Neural progenitor cell (in vitro differentiated cells): ENCODE measurements at regions not wholly inside any gene's neighbourhood (a gene's known extent, or its start where the extent isn't known, plus 50 kb on each side); places are given as distances from the start of the nearest gene placed in this dataset.

Source experiments
- DNase-seq: peaks from one replicate; pipeline ENCODE4 v3.0.0-alpha.2; 2016; ENCODE audit warnings: low spot score
- H2AFZ ChIP-seq: fragments of 200-600 bp; sonication (generic); replicated peaks from 2 replicates; pipeline ENCODE4 v1.6.1; 2016; ENCODE audit warnings: antibody characterized with exemption
- H3F3A ChIP-seq: fragments of 200-600 bp; sonication (generic); 2 replicates; pipeline ENCODE4 v1.6.1; 2016; ENCODE audit warnings: antibody characterized with exemption, low read depth
- H3K27ac ChIP-seq: fragments of 200-600 bp; sonication (generic); 2 replicates; pipeline ENCODE4 v1.5.1; 2016; ENCODE audit warnings: mild to moderate bottlenecking
- H3K27me3 ChIP-seq: fragments of 200-600 bp; sonication (generic); 2 replicates; pipeline ENCODE4 v1.6.1; 2016; ENCODE audit warnings: mild to moderate bottlenecking, moderate library complexity
- H3K36me3 ChIP-seq: fragments of 200-600 bp; sonication (generic); 2 replicates; pipeline ENCODE4 v1.5.1; 2016
- H3K4me1 ChIP-seq: fragments of 200-600 bp; sonication (generic); 2 replicates; pipeline ENCODE4 v1.6.1; 2016; ENCODE audit warnings: mixed run types
- H3K4me2 ChIP-seq: fragments of 200-600 bp; sonication (generic); 2 replicates; pipeline ENCODE4 v1.6.1; 2016
- H3K4me3 ChIP-seq: fragments of 200-600 bp; sonication (generic); 2 replicates; pipeline ENCODE4 v1.5.1; 2016
- H3K79me2 ChIP-seq: fragments of 200-600 bp; sonication (generic); 2 replicates; pipeline ENCODE4 v1.6.1; 2016; ENCODE audit warnings: low read depth
- H3K9ac ChIP-seq: fragments of 200-600 bp; sonication (generic); 2 replicates; pipeline ENCODE4 v1.6.1; 2016
- H3K9me3 ChIP-seq: fragments of 200-600 bp; sonication (generic); 2 replicates; pipeline ENCODE4 v1.5.1; 2016; ENCODE audit warnings: low read depth
- H4K20me1 ChIP-seq: fragments of 200-600 bp; sonication (generic); 2 replicates; pipeline ENCODE4 v1.6.1; 2016; ENCODE audit warnings: low read depth
- H3K27ac Mint-ChIP-seq: 3 replicates; pipeline ENCODE4 v1.8.0; 2021; ENCODE audit warnings: mixed read lengths
- H3K27me3 Mint-ChIP-seq: 2 replicates; pipeline ENCODE4 v1.8.0; 2022; ENCODE audit warnings: low read depth, mild to moderate bottlenecking, inconsistent platforms, moderate library complexity, mixed read lengths; ENCODE audit not compliant: insufficient read depth
- H3K36me3 Mint-ChIP-seq: 3 replicates; pipeline ENCODE4 v1.8.0; 2021; ENCODE audit warnings: mixed read lengths
- H3K4me1 Mint-ChIP-seq: 3 replicates; pipeline ENCODE4 v1.8.0; 2021; ENCODE audit warnings: mixed read lengths
- H3K4me3 Mint-ChIP-seq: 3 replicates; pipeline ENCODE4 v1.8.0; 2021; ENCODE audit warnings: mild to moderate bottlenecking, moderate library complexity, mixed read lengths
- H3K9me3 Mint-ChIP-seq: 3 replicates; pipeline ENCODE4 v1.8.0; 2020; ENCODE audit warnings: mixed read lengths
- EZH2 ChIP-seq: fragments of 200-600 bp; sonication (generic); IDR thresholded peaks from 2 replicates; pipeline ENCODE4 v1.6.1; 2017; ENCODE audit warnings: antibody characterized with exemption, mild to moderate bottlenecking, moderate library complexity
- EZH2phosphoT487 ChIP-seq: fragments of 200-600 bp; sonication (generic); IDR thresholded peaks from 2 replicates; pipeline ENCODE4 v1.6.1; 2017; ENCODE audit warnings: antibody characterized with exemption
- TF ChIP-seq, protein P1 (sequence below): fragments of 200-600 bp; sonication (generic); IDR thresholded peaks from 2 replicates; pipeline ENCODE4 v1.5.1; 2017; ENCODE audit warnings: antibody characterized with exemption, mild to moderate bottlenecking

GRCh38 chr4:19047279-19047880 is 1025.8 kb upstream of the LCORL start:
- peaks cover 16% of the 10 kb centered on the region for H3K4me1 ChIP-seq
- Mint-ChIP-seq H3K27ac (no peak overlapping the region), H3K27me3 (no peaks in the 10 kb centered on the region), H3K4me1 (peaks cover 16% of the 10 kb centered on the region), H3K4me3 (no peak overlapping the region), H3K36me3 (peaks cover 1% of the 10 kb centered on the region), H3K9me3 (peaks cover 5% of the 10 kb centered on the region)
- no peaks in the 10 kb centered on the region for H3K79me2 ChIP-seq
- DNase-seq: no peak
- H4K20me1 ChIP-seq: no peaks in the 10 kb centered on the region
- TF ChIP-seq EZH2: no peak
- H3K36me3 ChIP-seq: no peaks in the 10 kb centered on the region
- no peak overlapping the region for H2AFZ ChIP-seq
- H3K27me3 ChIP-seq: no peaks in the 10 kb centered on the region
- no peak overlapping the region for H3K9ac ChIP-seq
- no peaks in the 10 kb centered on the region for H3K9me3 ChIP-seq
- H3K4me2 ChIP-seq: no peak overlapping the region
- no peak overlapping the region for H3K27ac ChIP-seq
- H3F3A ChIP-seq: peaks cover 13% of the 10 kb centered on the region
- no peak overlapping the region for H3K4me3 ChIP-seq

- Histone ChIP-seq H3K27me3 (no peaks in the 10 kb centered on the region), H4K20me1 (no peaks in the 10 kb centered on the region), H3K4me3 (no peak overlapping the region), H3K4me2 (no peak overlapping the region), H3K9me3 (no peaks in the 10 kb centered on the region), H3K27ac (no peak overlapping the region), H2AFZ (no peak overlapping the region), H3K9ac (no peak overlapping the region), H3K4me1 (peaks cover 17% of the 10 kb centered on the region), H3K36me3 (no peaks in the 10 kb centered on the region), H3F3A (no peaks in the 10 kb centered on the region), H3K79me2 (no peaks in the 10 kb centered on the region)
- H3K27me3 Mint-ChIP-seq: peaks cover 2% of the 10 kb centered on the region
- no peak overlapping the region for H3K27ac Mint-ChIP-seq
- peaks cover 12% of the 10 kb centered on the region for H3K9me3 Mint-ChIP-seq
- peaks cover 1% of the 10 kb centered on the region for H3K36me3 Mint-ChIP-seq
- no peak for DNase-seq
- no peaks in the 10 kb centered on the region for H3K4me1 Mint-ChIP-seq
- TF ChIP-seq EZH2: no peak
- no peak for TF ChIP-seq EZH2phosphoT487
- TF ChIP-seq, protein P1, sequence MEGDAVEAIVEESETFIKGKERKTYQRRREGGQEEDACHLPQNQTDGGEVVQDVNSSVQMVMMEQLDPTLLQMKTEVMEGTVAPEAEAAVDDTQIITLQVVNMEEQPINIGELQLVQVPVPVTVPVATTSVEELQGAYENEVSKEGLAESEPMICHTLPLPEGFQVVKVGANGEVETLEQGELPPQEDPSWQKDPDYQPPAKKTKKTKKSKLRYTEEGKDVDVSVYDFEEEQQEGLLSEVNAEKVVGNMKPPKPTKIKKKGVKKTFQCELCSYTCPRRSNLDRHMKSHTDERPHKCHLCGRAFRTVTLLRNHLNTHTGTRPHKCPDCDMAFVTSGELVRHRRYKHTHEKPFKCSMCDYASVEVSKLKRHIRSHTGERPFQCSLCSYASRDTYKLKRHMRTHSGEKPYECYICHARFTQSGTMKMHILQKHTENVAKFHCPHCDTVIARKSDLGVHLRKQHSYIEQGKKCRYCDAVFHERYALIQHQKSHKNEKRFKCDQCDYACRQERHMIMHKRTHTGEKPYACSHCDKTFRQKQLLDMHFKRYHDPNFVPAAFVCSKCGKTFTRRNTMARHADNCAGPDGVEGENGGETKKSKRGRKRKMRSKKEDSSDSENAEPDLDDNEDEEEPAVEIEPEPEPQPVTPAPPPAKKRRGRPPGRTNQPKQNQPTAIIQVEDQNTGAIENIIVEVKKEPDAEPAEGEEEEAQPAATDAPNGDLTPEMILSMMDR: no peak
- no peak overlapping the region for H3K4me3 Mint-ChIP-seq
Observed at GRCh38 chr4:19039816-19040215, 1018.3 kb upstream of the LCORL start.

DNA sequence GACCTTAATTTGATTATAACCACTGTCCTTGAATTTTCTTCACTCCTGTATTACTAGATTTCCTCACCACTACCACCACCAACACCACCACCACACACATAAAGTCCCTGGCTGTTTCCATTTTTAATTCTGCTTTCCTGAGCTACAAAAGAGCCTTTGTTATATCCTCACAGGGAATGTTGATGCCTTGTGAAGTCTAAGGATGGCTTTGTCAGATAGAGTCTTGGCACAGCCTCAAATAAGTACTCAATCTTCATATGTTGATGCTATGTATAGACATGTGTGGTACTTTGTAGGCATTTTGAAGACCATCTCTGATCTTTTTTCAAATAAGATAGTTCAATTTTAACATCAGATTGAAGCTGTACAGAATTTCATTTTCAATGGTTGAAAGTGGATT is 1016.7 kb upstream of the LCORL start:
- Histone ChIP-seq H3K4me2 (no peak overlapping the region), H3K79me2 (no peaks in the 10 kb centered on the region), H2AFZ (no peak overlapping the region), H3K27ac (no peak overlapping the region), H3K27me3 (no peaks in the 10 kb centered on the region), H3K36me3 (no peaks in the 10 kb centered on the region), H3K9me3 (no peaks in the 10 kb centered on the region), H4K20me1 (no peaks in the 10 kb centered on the region), H3K4me1 (peaks cover 17% of the 10 kb centered on the region), H3K4me3 (no peak overlapping the region), H3K9ac (no peak overlapping the region), H3F3A (no peaks in the 10 kb centered on the region)
- H3K4me1 Mint-ChIP-seq: peaks cover 4% of the 10 kb centered on the region
- no peak overlapping the region for H3K4me3 Mint-ChIP-seq
- H3K27ac Mint-ChIP-seq: no peak overlapping the region
- peaks cover 15% of the 10 kb centered on the region for H3K9me3 Mint-ChIP-seq
- H3K27me3 Mint-ChIP-seq: peaks cover 2% of the 10 kb centered on the region
- TF ChIP-seq, protein P1: no peak
- no peak for TF ChIP-seq EZH2phosphoT487
- no peak for TF ChIP-seq EZH2
- DNase-seq: no peak
- peaks cover 1% of the 10 kb centered on the region for H3K36me3 Mint-ChIP-seq

DNA sequence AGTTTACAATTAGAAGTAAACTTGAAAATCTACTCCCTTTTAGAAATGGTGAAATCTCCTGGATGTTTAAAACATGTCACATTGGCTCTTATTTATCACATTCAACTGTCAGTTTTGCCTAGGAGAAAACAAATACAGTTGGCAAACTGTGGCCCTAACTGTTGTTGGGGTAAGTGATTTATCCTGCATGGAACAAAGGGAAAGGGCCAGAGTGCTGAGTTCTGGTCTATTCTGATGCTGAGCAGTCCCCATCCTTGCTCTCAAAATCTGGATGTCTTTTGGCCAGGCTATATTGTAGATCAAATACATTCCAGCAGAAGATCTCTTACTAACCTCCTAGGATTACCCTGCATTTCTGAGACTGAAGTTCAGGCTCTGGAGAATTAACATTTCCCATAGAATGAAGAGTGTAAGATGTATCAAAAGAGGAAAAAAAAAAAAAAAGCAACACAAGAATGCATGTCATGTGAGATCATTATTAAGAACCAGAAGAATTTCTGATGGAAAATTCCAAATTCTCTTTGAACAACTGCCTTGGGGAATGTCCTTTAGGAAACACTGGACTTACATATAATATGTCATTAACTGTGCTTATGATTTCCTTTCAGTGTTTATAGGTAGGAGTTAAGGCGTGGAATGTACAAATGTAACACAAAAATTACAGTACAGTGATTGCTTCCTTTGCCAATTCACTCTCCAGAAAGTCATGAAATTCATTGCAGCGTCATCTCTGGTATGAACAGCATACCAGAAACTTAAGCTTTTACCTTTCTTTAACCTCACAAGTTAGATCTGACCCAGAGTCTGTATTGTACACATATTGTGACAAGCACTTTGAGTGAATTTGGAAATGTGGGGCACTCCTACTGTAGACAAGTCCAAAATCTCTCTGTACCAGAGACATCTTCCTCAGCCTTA is 1012.5 kb upstream of the LCORL start:
- H4K20me1 ChIP-seq: no peaks in the 10 kb centered on the region
- Mint-ChIP-seq H3K4me1 (peaks cover 24% of the 10 kb centered on the region), H3K27ac (no peak overlapping the region), H3K4me3 (no peak overlapping the region), H3K9me3 (peaks cover 9% of the 10 kb centered on the region), H3K36me3 (no peaks in the 10 kb centered on the region), H3K27me3 (no peaks in the 10 kb centered on the region)
- H3K9me3 ChIP-seq: no peaks in the 10 kb centered on the region
- H3F3A ChIP-seq: no peaks in the 10 kb centered on the region
- no peaks in the 10 kb centered on the region for H3K36me3 ChIP-seq
- no peak overlapping the region for H3K4me3 ChIP-seq
- TF ChIP-seq EZH2 (no peak), EZH2phosphoT487 (no peak)
- TF ChIP-seq, protein P1: no peak
- H3K4me2 ChIP-seq: no peak overlapping the region
- H3K27me3 ChIP-seq: no peaks in the 10 kb centered on the region
- H3K79me2 ChIP-seq: no peaks in the 10 kb centered on the region
- no peak for DNase-seq
- no peak overlapping the region for H2AFZ ChIP-seq
- peaks cover 24% of the 10 kb centered on the region for H3K4me1 ChIP-seq
- H3K27ac ChIP-seq: no peak overlapping the region
- H3K9ac ChIP-seq: no peak overlapping the region
